ENCODE measurements at regions not wholly inside any gene's neighbourhood (a gene's known extent, or its start where the extent isn't known, plus 50 kb on each side); places are given as distances from the start of the nearest gene placed in this dataset.

GRCh38 chr6:15864038-15864707, 201.3 kb upstream of the DTNBP1 start:
- TF ChIP-seq CTCF (IDR thresholded peaks at IDR 0.05) (no peak), POLR2AphosphoS5 (IDR thresholded peaks at IDR 0.05; ENCODE audit: low read depth, low read length) (no peak)

Data from Panc1 (cell line).